ENCODE measurements at regions not wholly inside any gene's neighbourhood (a gene's known extent, or its start where the extent isn't known, plus 50 kb on each side); places are given as distances from the start of the nearest gene placed in this dataset.
"Not testable (repeated sequence)": the region's sequence is repeated elsewhere in the genome, so short reads cannot be mapped to it uniquely, and the experiment has no call there.

DNA sequence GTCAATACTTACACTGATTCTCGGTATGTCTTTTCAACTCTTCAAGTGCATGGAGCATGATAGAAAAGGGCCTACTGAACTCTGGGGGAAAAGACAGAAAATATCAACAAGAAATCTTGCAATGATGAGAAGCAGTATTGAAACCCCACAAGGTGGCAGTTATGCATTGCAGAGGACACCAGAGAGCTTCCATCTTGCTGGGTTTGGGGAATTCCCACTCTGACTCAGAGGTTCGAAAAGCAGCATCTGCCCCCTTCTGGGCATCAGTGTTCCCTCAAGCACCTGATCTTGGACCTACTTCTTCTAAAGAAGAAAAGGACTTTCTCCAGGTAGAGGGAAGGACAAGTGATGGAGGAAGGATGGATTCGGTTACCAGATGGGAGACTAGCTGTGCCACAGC, 147.5 kb upstream of the OSBPL11 start:
- TF ChIP-seq, protein P1, sequence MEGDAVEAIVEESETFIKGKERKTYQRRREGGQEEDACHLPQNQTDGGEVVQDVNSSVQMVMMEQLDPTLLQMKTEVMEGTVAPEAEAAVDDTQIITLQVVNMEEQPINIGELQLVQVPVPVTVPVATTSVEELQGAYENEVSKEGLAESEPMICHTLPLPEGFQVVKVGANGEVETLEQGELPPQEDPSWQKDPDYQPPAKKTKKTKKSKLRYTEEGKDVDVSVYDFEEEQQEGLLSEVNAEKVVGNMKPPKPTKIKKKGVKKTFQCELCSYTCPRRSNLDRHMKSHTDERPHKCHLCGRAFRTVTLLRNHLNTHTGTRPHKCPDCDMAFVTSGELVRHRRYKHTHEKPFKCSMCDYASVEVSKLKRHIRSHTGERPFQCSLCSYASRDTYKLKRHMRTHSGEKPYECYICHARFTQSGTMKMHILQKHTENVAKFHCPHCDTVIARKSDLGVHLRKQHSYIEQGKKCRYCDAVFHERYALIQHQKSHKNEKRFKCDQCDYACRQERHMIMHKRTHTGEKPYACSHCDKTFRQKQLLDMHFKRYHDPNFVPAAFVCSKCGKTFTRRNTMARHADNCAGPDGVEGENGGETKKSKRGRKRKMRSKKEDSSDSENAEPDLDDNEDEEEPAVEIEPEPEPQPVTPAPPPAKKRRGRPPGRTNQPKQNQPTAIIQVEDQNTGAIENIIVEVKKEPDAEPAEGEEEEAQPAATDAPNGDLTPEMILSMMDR (tag by site-specific recombination; IDR thresholded peaks at IDR 0.05), result not testable (repeated sequence)
- not testable (repeated sequence) for TF ChIP-seq ZNF266 (tag by site-specific recombination; IDR thresholded peaks at IDR 0.05; ENCODE audit: low read depth); ZSCAN23 (tag by site-specific recombination; IDR thresholded peaks at IDR 0.05); ZNF501 (tag by site-specific recombination; IDR thresholded peaks at IDR 0.05); GLI4 (tag by site-specific recombination; IDR thresholded peaks at IDR 0.05); ZBTB1 (tag by site-specific recombination; IDR thresholded peaks at IDR 0.05); ZBTB20 (tag by site-specific recombination; IDR thresholded peaks at IDR 0.05); ZNF16 (tag by site-specific recombination; IDR thresholded peaks at IDR 0.05; ENCODE audit: low read depth)
- TF ChIP-seq, protein P2, sequence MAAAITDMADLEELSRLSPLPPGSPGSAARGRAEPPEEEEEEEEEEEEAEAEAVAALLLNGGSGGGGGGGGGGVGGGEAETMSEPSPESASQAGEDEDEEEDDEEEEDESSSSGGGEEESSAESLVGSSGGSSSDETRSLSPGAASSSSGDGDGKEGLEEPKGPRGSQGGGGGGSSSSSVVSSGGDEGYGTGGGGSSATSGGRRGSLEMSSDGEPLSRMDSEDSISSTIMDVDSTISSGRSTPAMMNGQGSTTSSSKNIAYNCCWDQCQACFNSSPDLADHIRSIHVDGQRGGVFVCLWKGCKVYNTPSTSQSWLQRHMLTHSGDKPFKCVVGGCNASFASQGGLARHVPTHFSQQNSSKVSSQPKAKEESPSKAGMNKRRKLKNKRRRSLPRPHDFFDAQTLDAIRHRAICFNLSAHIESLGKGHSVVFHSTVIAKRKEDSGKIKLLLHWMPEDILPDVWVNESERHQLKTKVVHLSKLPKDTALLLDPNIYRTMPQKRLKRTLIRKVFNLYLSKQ (tag by site-specific recombination; IDR thresholded peaks at IDR 0.05; ENCODE audit: borderline replicate concordance), result not testable (repeated sequence)
- TF ChIP-seq, protein P3, sequence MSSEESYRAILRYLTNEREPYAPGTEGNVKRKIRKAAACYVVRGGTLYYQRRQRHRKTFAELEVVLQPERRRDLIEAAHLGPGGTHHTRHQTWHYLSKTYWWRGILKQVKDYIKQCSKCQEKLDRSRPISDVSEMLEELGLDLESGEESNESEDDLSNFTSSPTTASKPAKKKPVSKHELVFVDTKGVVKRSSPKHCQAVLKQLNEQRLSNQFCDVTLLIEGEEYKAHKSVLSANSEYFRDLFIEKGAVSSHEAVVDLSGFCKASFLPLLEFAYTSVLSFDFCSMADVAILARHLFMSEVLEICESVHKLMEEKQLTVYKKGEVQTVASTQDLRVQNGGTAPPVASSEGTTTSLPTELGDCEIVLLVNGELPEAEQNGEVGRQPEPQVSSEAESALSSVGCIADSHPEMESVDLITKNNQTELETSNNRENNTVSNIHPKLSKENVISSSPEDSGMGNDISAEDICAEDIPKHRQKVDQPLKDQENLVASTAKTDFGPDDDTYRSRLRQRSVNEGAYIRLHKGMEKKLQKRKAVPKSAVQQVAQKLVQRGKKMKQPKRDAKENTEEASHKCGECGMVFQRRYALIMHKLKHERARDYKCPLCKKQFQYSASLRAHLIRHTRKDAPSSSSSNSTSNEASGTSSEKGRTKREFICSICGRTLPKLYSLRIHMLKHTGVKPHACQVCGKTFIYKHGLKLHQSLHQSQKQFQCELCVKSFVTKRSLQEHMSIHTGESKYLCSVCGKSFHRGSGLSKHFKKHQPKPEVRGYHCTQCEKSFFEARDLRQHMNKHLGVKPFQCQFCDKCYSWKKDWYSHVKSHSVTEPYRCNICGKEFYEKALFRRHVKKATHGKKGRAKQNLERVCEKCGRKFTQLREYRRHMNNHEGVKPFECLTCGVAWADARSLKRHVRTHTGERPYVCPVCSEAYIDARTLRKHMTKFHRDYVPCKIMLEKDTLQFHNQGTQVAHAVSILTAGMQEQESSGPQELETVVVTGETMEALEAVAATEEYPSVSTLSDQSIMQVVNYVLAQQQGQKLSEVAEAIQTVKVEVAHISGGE (tag by site-specific recombination; conservative IDR thresholded peaks at IDR 0.05; ENCODE audit: low read depth), result not testable (repeated sequence)
- TF ChIP-seq, protein P4, sequence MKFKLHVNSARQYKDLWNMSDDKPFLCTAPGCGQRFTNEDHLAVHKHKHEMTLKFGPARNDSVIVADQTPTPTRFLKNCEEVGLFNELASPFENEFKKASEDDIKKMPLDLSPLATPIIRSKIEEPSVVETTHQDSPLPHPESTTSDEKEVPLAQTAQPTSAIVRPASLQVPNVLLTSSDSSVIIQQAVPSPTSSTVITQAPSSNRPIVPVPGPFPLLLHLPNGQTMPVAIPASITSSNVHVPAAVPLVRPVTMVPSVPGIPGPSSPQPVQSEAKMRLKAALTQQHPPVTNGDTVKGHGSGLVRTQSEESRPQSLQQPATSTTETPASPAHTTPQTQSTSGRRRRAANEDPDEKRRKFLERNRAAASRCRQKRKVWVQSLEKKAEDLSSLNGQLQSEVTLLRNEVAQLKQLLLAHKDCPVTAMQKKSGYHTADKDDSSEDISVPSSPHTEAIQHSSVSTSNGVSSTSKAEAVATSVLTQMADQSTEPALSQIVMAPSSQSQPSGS (tag by site-specific recombination; IDR thresholded peaks at IDR 0.05; ENCODE audit: low read depth), result not testable (repeated sequence)

All from HEK293 (cell line).